SK-N-SH (cell line): ENCODE measurements at regions not wholly inside any gene's neighbourhood (a gene's known extent, or its start where the extent isn't known, plus 50 kb on each side); places are given as distances from the start of the nearest gene placed in this dataset.

Source experiments
- CTCF ChIA-PET: fragments of 300-600, 350-600 bp; formaldehyde crosslinking; extraction: SDS; loops from one replicate; lab custom pipeline; 2021; lab: Yijun Ruan, JAX
- POLR2A ChIA-PET: fragments of 350-600 bp; sonication (Branson Sonifier 250); formaldehyde crosslinking; extraction: SDS; loops from one replicate; lab custom pipeline; 2020; ENCODE audit warnings: antibody characterized with exemption, inconsistent platforms; lab: Yijun Ruan, JAX
- DNase-seq: peaks from one replicate; pipeline ENCODE4 v3.0.0; 2012
- H2AFZ ChIP-seq: fragments of 200-600 bp; sonication (generic); 2 replicates; pipeline ENCODE4 v1.8.1; 2016; ENCODE audit warnings: antibody characterized with exemption, mild to moderate bottlenecking, low read depth
- H3F3A ChIP-seq: fragments of 200-600 bp; sonication (generic); replicated peaks from 2 replicates; pipeline ENCODE3; 2016; ENCODE audit warnings: antibody characterized with exemption, mild to moderate bottlenecking; ENCODE audit not compliant: insufficient read depth
- H3K27ac ChIP-seq, 2 experiments: fragments of 200-500 bp in 1 of 2; fragments of 200-600 bp in 1 of 2; sonication (Bioruptor generic) in 1 of 2; sonication (generic), shearing (Covaris generic) in 1 of 2; 2 replicates each; pipeline versions ENCODE4 v1.5.1 to v1.6.1; 2014 to 2016; ENCODE audit warnings: low read depth in 2 of 2, inconsistent platforms in 1 of 2, low read length in 1 of 2, mild to moderate bottlenecking in 1 of 2, mixed read lengths in 1 of 2
- H3K27me3 ChIP-seq: fragments of 200-600 bp; sonication (generic), shearing (Covaris generic); 2 replicates; pipeline ENCODE4 v1.6.1; 2016; ENCODE audit warnings: mixed run types; ENCODE audit not compliant: insufficient read depth
- H3K36me3 ChIP-seq, 2 experiments: fragments of 200-500 bp in 1 of 2; fragments of 200-600 bp in 1 of 2; sonication (Bioruptor generic) in 1 of 2; sonication (generic) in 1 of 2; replicated peaks in 1 of 2; 2 replicates each; pipeline versions ENCODE3 to v1.5.1; 2014 to 2016; ENCODE audit warnings: low read length in 1 of 2, mild to moderate bottlenecking in 1 of 2; ENCODE audit not compliant: insufficient read depth in 2 of 2, control insufficient read depth in 1 of 2
- H3K4me1 ChIP-seq, 2 experiments: fragments of 200-500 bp in 1 of 2; fragments of 200-600 bp in 1 of 2; sonication (Bioruptor generic) in 1 of 2; sonication (generic), shearing (Covaris generic) in 1 of 2; 2 replicates each; pipeline versions ENCODE4 v1.5.1 to v1.6.1; 2014 to 2016; ENCODE audit warnings: low read depth in 1 of 2, low read length in 1 of 2, mixed run types in 1 of 2; ENCODE audit not compliant: insufficient read depth in 2 of 2, control insufficient read depth in 1 of 2
- H3K4me2 ChIP-seq: fragments of 200-600 bp; sonication (generic), shearing (Covaris generic); 2 replicates; pipeline ENCODE4 v1.6.1; 2017; ENCODE audit warnings: mixed run types
- H3K4me3 ChIP-seq, 2 experiments: fragments of 200-500 bp in 1 of 2; fragments of 200-600 bp in 1 of 2; sonication (Bioruptor generic) in 1 of 2; sonication (generic), shearing (Covaris generic) in 1 of 2; 2 replicates each; pipeline versions ENCODE4 v1.5.1 to v1.8.1; 2014 to 2016; ENCODE audit warnings: low read depth in 2 of 2, inconsistent platforms in 1 of 2, low read length in 1 of 2, mild to moderate bottlenecking in 1 of 2, mixed read lengths in 1 of 2, moderate library complexity in 1 of 2
- H3K79me2 ChIP-seq: fragments of 200-600 bp; sonication (generic); 2 replicates; pipeline ENCODE4 v1.8.1; 2017; ENCODE audit warnings: mild to moderate bottlenecking; ENCODE audit not compliant: insufficient read depth
- H3K9ac ChIP-seq: fragments of 200-600 bp; sonication (generic); 2 replicates; pipeline ENCODE4 v1.6.1; 2017; ENCODE audit warnings: mixed run types
- H3K9me2 ChIP-seq: fragments of 200-600 bp; sonication (generic); 2 replicates; pipeline ENCODE4 v1.6.1; 2017; ENCODE audit warnings: mixed run types
- H3K9me3 ChIP-seq: fragments of 200-600 bp; sonication (generic); 2 replicates; pipeline ENCODE4 v1.6.1; 2017; ENCODE audit warnings: mixed run types, mild to moderate bottlenecking, moderate library complexity
- H4K20me1 ChIP-seq: fragments of 200-600 bp; sonication (generic); 2 replicates; pipeline ENCODE4 v1.6.1; 2017; ENCODE audit warnings: mild to moderate bottlenecking, mixed run types; ENCODE audit not compliant: insufficient read depth
- CHD2 ChIP-seq: fragments of 150-350 bp; IDR thresholded peaks from 2 replicates; pipeline ENCODE4 v1.6.1; 2018; ENCODE audit warnings: low read length; ENCODE audit not compliant: partially characterized antibody
- ELF1 ChIP-seq: IDR thresholded peaks from 2 replicates; pipeline ENCODE4 v1.4.0; 2012
- EP300 ChIP-seq, 2 experiments: IDR thresholded peaks; 2 replicates each; pipeline versions ENCODE4 v1.4.0 to v1.6.1; 2012; ENCODE audit warnings: borderline replicate concordance in 1 of 2, low read depth in 1 of 2, low read length in 1 of 2
- FOSL2 ChIP-seq: IDR thresholded peaks from 2 replicates; pipeline ENCODE4 v1.4.0; 2012; ENCODE audit warnings: low read depth, mild to moderate bottlenecking, moderate library complexity, borderline replicate concordance
- FOXJ3 ChIP-seq: sonication (generic); formaldehyde crosslinking; IDR thresholded peaks from 2 replicates; pipeline ENCODE4 v1.5.1; 2020; ENCODE audit warnings: mild to moderate bottlenecking, missing genetic modification reagents
- GATA2 ChIP-seq: sonication (generic); formaldehyde crosslinking; IDR thresholded peaks from 2 replicates; pipeline ENCODE4 v1.5.0; 2020; ENCODE audit warnings: mild to moderate bottlenecking, missing genetic modification reagents
- JUND ChIP-seq: IDR thresholded peaks from 2 replicates; pipeline ENCODE4 v1.4.0; 2012
- NFIC ChIP-seq: IDR thresholded peaks from 2 replicates; pipeline ENCODE4 v1.4.0; 2012; ENCODE audit warnings: borderline replicate concordance
- NRF1 ChIP-seq: IDR thresholded peaks from 2 replicates; pipeline ENCODE4 v1.6.1; 2012; ENCODE audit warnings: low read depth, mild to moderate bottlenecking, low read length
- POLR2AphosphoS5 ChIP-seq: IDR thresholded peaks from 2 replicates; pipeline ENCODE4 v1.6.1; 2012; ENCODE audit warnings: low read depth, low read length
- RCOR1 ChIP-seq: fragments of 150-350 bp; IDR thresholded peaks from 2 replicates; pipeline ENCODE4 v1.6.1; 2017; ENCODE audit warnings: antibody characterized with exemption, low read length
- RXRA ChIP-seq: IDR thresholded peaks from 2 replicates; pipeline ENCODE4 v1.4.0; 2012; ENCODE audit warnings: low read depth, mild to moderate bottlenecking, borderline replicate concordance
- SIN3A ChIP-seq: IDR thresholded peaks from 2 replicates; pipeline ENCODE4 v1.6.1; 2012; ENCODE audit warnings: low read depth, mild to moderate bottlenecking, low read length, moderate library complexity, borderline replicate concordance
- TAF1 ChIP-seq: IDR thresholded peaks from 2 replicates; pipeline ENCODE4 v1.6.1; 2012; ENCODE audit warnings: low read depth, mild to moderate bottlenecking, low read length, moderate library complexity, borderline replicate concordance
- TEAD4 ChIP-seq: IDR thresholded peaks from 2 replicates; pipeline ENCODE4 v1.4.0; 2012; ENCODE audit warnings: mild to moderate bottlenecking, borderline replicate concordance; ENCODE audit not compliant: insufficient read depth
- WGBS: methylation state at CpG from one replicate; pipeline ENCODE4 v1.1.6; 2017; ENCODE audit warnings: low lambda C conversion rate; 5-methylcytosine and 5-hydroxymethylcytosine counted together
- TF ChIP-seq, protein P1 (sequence below): IDR thresholded peaks from 2 replicates; pipeline ENCODE4 v1.4.0; 2012; ENCODE audit warnings: low read depth, borderline replicate concordance
- TF ChIP-seq, protein P2 (sequence below): fragments of 200-600 bp; sonication (generic); IDR thresholded peaks from 2 replicates; pipeline ENCODE4 v1.6.1; 2017; ENCODE audit warnings: antibody characterized with exemption, mild to moderate bottlenecking, moderate library complexity
- TF ChIP-seq, protein P3 (sequence below): IDR thresholded peaks from 2 replicates; pipeline ENCODE4; 2012
- TF ChIP-seq, protein P4 (sequence below): fragments of 150-350 bp; IDR thresholded peaks from 2 replicates; pipeline ENCODE4 v1.6.1; 2016; ENCODE audit warnings: mild to moderate bottlenecking, low read depth, low read length
- TF ChIP-seq, protein P5 (sequence below): fragments of 150-350 bp; IDR thresholded peaks from 2 replicates; pipeline ENCODE4 v1.6.1; 2017; ENCODE audit warnings: antibody characterized with exemption, low read length, low read depth, borderline replicate concordance

DNA sequence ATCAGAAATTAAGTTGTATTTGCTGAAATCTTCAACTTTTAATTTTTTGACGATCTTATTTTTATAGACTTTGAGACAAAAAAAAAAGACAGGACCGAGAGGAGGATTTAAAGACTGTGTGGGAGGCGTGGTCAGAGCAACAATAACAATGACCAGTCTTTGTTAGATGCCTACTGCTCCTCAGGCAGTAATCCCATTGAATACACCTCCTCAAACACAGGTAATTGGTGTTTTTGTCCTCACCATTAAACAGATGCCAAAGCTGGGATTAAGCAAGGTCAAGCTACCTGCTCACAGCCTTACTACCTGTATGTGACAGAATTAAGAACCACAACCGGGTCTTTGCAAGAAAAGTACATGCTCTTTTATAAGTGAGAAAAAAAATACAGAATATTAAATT is 233.3 kb upstream of the GRAMD2B start:
- Histone ChIP-seq H3K27ac (no peak overlapping the region), H3K4me3 (no peak overlapping the region), H3K4me1 (no peaks in the 10 kb centered on the region), H4K20me1 (no peaks in the 10 kb centered on the region), H3K9me3 (no peaks in the 10 kb centered on the region), H3K9ac (no peak overlapping the region), H3K4me2 (no peak overlapping the region), H3K36me3 (no peaks in the 10 kb centered on the region), H3K79me2 (no peaks in the 10 kb centered on the region), H3K9me2 (no peaks in the 10 kb centered on the region), H3F3A (no peaks in the 10 kb centered on the region), H2AFZ (no peak overlapping the region), H3K27me3 (no peaks in the 10 kb centered on the region)
- ChIA-PET CTCF (interaction anchor here (1.6 kb wide), 1 partner anchor 7 kb away, joined by 3 read pairs; no protein-coding TSS in a partner anchor), POLR2A (no interaction called here)
- TF ChIP-seq, protein P1, sequence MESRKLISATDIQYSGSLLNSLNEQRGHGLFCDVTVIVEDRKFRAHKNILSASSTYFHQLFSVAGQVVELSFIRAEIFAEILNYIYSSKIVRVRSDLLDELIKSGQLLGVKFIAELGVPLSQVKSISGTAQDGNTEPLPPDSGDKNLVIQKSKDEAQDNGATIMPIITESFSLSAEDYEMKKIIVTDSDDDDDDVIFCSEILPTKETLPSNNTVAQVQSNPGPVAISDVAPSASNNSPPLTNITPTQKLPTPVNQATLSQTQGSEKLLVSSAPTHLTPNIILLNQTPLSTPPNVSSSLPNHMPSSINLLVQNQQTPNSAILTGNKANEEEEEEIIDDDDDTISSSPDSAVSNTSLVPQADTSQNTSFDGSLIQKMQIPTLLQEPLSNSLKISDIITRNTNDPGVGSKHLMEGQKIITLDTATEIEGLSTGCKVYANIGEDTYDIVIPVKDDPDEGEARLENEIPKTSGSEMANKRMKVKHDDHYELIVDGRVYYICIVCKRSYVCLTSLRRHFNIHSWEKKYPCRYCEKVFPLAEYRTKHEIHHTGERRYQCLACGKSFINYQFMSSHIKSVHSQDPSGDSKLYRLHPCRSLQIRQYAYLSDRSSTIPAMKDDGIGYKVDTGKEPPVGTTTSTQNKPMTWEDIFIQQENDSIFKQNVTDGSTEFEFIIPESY: no peak
- no peak for TF ChIP-seq FOXJ3 (CRISPR knock-in tag)
- no peak for TF ChIP-seq SIN3A
- no peak for TF ChIP-seq TEAD4
- no peak for TF ChIP-seq CHD2
- TF ChIP-seq FOSL2: no peak
- TF ChIP-seq, protein P2, sequence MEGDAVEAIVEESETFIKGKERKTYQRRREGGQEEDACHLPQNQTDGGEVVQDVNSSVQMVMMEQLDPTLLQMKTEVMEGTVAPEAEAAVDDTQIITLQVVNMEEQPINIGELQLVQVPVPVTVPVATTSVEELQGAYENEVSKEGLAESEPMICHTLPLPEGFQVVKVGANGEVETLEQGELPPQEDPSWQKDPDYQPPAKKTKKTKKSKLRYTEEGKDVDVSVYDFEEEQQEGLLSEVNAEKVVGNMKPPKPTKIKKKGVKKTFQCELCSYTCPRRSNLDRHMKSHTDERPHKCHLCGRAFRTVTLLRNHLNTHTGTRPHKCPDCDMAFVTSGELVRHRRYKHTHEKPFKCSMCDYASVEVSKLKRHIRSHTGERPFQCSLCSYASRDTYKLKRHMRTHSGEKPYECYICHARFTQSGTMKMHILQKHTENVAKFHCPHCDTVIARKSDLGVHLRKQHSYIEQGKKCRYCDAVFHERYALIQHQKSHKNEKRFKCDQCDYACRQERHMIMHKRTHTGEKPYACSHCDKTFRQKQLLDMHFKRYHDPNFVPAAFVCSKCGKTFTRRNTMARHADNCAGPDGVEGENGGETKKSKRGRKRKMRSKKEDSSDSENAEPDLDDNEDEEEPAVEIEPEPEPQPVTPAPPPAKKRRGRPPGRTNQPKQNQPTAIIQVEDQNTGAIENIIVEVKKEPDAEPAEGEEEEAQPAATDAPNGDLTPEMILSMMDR: no peak
- TF ChIP-seq, protein P3, sequence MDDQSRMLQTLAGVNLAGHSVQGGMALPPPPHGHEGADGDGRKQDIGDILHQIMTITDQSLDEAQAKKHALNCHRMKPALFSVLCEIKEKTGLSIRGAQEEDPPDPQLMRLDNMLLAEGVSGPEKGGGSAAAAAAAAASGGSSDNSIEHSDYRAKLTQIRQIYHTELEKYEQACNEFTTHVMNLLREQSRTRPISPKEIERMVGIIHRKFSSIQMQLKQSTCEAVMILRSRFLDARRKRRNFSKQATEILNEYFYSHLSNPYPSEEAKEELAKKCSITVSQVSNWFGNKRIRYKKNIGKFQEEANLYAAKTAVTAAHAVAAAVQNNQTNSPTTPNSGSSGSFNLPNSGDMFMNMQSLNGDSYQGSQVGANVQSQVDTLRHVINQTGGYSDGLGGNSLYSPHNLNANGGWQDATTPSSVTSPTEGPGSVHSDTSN: no peak
- no peak for TF ChIP-seq JUND
- no peak for TF ChIP-seq POLR2AphosphoS5
- no peak for TF ChIP-seq NFIC
- TF ChIP-seq, protein P4, sequence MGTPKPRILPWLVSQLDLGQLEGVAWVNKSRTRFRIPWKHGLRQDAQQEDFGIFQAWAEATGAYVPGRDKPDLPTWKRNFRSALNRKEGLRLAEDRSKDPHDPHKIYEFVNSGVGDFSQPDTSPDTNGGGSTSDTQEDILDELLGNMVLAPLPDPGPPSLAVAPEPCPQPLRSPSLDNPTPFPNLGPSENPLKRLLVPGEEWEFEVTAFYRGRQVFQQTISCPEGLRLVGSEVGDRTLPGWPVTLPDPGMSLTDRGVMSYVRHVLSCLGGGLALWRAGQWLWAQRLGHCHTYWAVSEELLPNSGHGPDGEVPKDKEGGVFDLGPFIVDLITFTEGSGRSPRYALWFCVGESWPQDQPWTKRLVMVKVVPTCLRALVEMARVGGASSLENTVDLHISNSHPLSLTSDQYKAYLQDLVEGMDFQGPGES: no peak
- no peak for TF ChIP-seq NRF1
- no peak for TF ChIP-seq GATA2 (CRISPR knock-in tag)
- no peak for TF ChIP-seq RXRA
- no peak for TF ChIP-seq ELF1
- TF ChIP-seq, protein P5, sequence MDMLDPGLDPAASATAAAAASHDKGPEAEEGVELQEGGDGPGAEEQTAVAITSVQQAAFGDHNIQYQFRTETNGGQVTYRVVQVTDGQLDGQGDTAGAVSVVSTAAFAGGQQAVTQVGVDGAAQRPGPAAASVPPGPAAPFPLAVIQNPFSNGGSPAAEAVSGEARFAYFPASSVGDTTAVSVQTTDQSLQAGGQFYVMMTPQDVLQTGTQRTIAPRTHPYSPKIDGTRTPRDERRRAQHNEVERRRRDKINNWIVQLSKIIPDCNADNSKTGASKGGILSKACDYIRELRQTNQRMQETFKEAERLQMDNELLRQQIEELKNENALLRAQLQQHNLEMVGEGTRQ: no peak
- no peak for TF ChIP-seq RCOR1
- TF ChIP-seq TAF1: no peak
- no peak for TF ChIP-seq EP300 (IDR thresholded peaks at IDR 0.05; ENCODE audit: borderline replicate concordance in 1 of 2, low read depth in 1 of 2, low read length in 1 of 2)
- WGBS: 54% methylated on average over 4 of the region's 4 CpGs
- no peak for DNase-seq
